ENCODE measurements at regions not wholly inside any gene's neighbourhood (a gene's known extent, or its start where the extent isn't known, plus 50 kb on each side); places are given as distances from the start of the nearest gene placed in this dataset.

DNA sequence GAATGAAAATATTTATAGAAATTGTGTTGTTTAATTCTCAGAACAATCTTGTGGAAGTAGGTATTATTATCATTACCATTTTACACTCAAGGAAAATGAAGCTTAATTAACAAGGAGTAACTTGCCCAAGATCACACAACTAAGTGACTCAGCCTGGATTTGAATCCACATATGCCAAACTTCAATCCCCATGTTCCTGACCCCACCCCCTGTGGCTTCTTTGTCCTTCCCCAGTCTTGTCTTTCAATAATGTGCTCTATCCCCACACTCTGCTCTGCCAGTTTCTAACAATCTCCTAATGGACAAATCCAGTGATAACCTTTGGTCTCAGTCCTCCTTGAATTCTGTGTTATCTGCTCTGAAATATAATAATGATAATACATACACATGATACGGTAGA, 355.2 kb downstream of the BMP4 start:
- Histone ChIP-seq H3K27me3 (ENCODE audit: insufficient read depth, low read length) (no peaks in the 10 kb centered on the region), H4K8ac (replicated peaks; ENCODE audit: insufficient read length, low read depth, low read length) (no peak overlapping the region), H4K5ac (ENCODE audit: insufficient read length, low read depth, low read length) (no peak overlapping the region), H3K14ac (ENCODE audit: insufficient read depth, low read length) (no peak overlapping the region), H3K27ac (ENCODE audit: insufficient read length, low read depth, low read length) (no peak overlapping the region), H2BK120ac (ENCODE audit: low read depth, low read length, poor library complexity, severe bottlenecking) (no peak overlapping the region), H3K79me2 (ENCODE audit: insufficient read depth, low read length) (no peaks in the 10 kb centered on the region), H3K23me2 (ENCODE audit: insufficient read length, low read depth, low read length, poor library complexity, severe bottlenecking) (no peaks in the 10 kb centered on the region), H2BK12ac (ENCODE audit: insufficient read length, low read depth, low read length) (no peak overlapping the region), H3K23ac (ENCODE audit: insufficient read length, low read depth, low read length) (no peak overlapping the region), H3K9ac (ENCODE audit: extremely low read depth, insufficient read length, low read length) (no peak overlapping the region), H3K4me1 (ENCODE audit: insufficient read depth, low read length) (no peaks in the 10 kb centered on the region), H2AFZ (ENCODE audit: low read length) (no peak overlapping the region), H2AK5ac (ENCODE audit: insufficient read length, low read length) (no peak overlapping the region), H2BK15ac (ENCODE audit: low read depth, low read length) (no peak overlapping the region), H3K79me1 (ENCODE audit: insufficient read depth, low read depth, low read length, poor library complexity, severe bottlenecking) (no peaks in the 10 kb centered on the region), H3K4ac (ENCODE audit: low read depth, low read length) (no peak overlapping the region), H3K56ac (ENCODE audit: insufficient read length, low read depth, low read length) (no peak overlapping the region), H2BK5ac (ENCODE audit: insufficient read length, low read length) (no peak overlapping the region), H3K18ac (ENCODE audit: insufficient read length, low read depth, low read length) (no peak overlapping the region), H2BK20ac (ENCODE audit: low read depth, low read length, poor library complexity, severe bottlenecking) (no peak overlapping the region), H3K4me2 (ENCODE audit: insufficient read depth, insufficient read length, low read length) (no peak overlapping the region), H3T11ph (ENCODE audit: low read length) (no peak overlapping the region), H4K20me1 (ENCODE audit: control insufficient read depth, insufficient read depth, insufficient read length) (no peaks in the 10 kb centered on the region), H3K9me3 (ENCODE audit: control insufficient read depth, low read depth, low read length) (no peaks in the 10 kb centered on the region), H4K91ac (ENCODE audit: insufficient read length, low read depth, low read length) (no peak overlapping the region)
- peaks cover 16 to 22% of the 10 kb centered on the region in 2 experiments for H3K4me1 Mint-ChIP-seq
- H3K9me3 Mint-ChIP-seq: no peaks in the 10 kb centered on the region
- no peak overlapping the region for H3K27ac Mint-ChIP-seq
- H3K4me3 Mint-ChIP-seq: no peak overlapping the region
- no peaks in the 10 kb centered on the region for H3K36me3 Mint-ChIP-seq (ENCODE audit: insufficient read depth in 1 of 3, low read depth in 3 of 3)
- no peak for DNase-seq
- TF ChIP-seq, protein P1, sequence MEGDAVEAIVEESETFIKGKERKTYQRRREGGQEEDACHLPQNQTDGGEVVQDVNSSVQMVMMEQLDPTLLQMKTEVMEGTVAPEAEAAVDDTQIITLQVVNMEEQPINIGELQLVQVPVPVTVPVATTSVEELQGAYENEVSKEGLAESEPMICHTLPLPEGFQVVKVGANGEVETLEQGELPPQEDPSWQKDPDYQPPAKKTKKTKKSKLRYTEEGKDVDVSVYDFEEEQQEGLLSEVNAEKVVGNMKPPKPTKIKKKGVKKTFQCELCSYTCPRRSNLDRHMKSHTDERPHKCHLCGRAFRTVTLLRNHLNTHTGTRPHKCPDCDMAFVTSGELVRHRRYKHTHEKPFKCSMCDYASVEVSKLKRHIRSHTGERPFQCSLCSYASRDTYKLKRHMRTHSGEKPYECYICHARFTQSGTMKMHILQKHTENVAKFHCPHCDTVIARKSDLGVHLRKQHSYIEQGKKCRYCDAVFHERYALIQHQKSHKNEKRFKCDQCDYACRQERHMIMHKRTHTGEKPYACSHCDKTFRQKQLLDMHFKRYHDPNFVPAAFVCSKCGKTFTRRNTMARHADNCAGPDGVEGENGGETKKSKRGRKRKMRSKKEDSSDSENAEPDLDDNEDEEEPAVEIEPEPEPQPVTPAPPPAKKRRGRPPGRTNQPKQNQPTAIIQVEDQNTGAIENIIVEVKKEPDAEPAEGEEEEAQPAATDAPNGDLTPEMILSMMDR (conservative IDR thresholded peaks at IDR 0.05): no peak
- no CpG with 5 or more reads among the region's 1 CpG for whole genome bisulfite sequencing (ENCODE audit: extremely low coverage, insufficient read length, low lambda C conversion rate)
- H3K27me3 Mint-ChIP-seq (ENCODE audit: low read depth): no peaks in the 10 kb centered on the region
